Uterus (tissue), 3 donors: ENCODE measurements at regions not wholly inside any gene's neighbourhood (a gene's known extent, or its start where the extent isn't known, plus 50 kb on each side); places are given as distances from the start of the nearest gene placed in this dataset. TPM values are rescaled to one million over a fixed set of nuclear protein-coding genes. Genes with fewer than 3 reads are reported as not detected.

Source experiments
- DNase-seq, 2 donors: peaks; one replicate each; pipeline ENCODE4 v3.0.0-alpha.2; 2019 to 2020
- H3K27ac ChIP-seq, 2 donors: fragments of 200-600 bp; sonication (generic); 1 replicate in 1 of 2; 2 replicates in 1 of 2; pipeline ENCODE4 v1.5.1; 2016 to 2018
- H3K27me3 ChIP-seq, 2 donors: fragments of 200-600 bp; sonication (generic); one replicate each; pipeline ENCODE4 v1.5.1; 2018 to 2019; ENCODE audit warnings: control low read depth in 1 of 2
- H3K36me3 ChIP-seq, 2 donors: fragments of 200-600 bp; sonication (generic); one replicate each; pipeline ENCODE4 v1.5.1; 2019; ENCODE audit warnings: control low read depth in 1 of 2
- H3K4me1 ChIP-seq, 2 donors: fragments of 200-600 bp; sonication (generic); one replicate each; pipeline ENCODE4 v1.5.1; 2018 to 2019; ENCODE audit warnings: control low read depth in 1 of 2
- H3K4me3 ChIP-seq, 2 donors: fragments of 200-600 bp; sonication (generic); 1 replicate in 1 of 2; 2 replicates in 1 of 2; pipeline ENCODE4 v1.5.1; 2018 to 2019; ENCODE audit warnings: mild to moderate bottlenecking in 1 of 2
- H3K9me3 ChIP-seq, 2 donors: fragments of 200-600 bp; sonication (generic); one replicate each; pipeline ENCODE4 v1.5.1; 2019; ENCODE audit warnings: control low read depth in 1 of 2
- CTCF ChIP-seq, 4 experiments: fragments of 200-600 bp in 2 of 4; fragments of 450-650 bp in 2 of 4; sonication (generic) in 2 of 4; IDR thresholded peaks; one replicate each; pipeline ENCODE4 v1.5.1; 2016 to 2019; ENCODE audit warnings: antibody characterized with exemption in 4 of 4, mild to moderate bottlenecking in 2 of 4, moderate library complexity in 1 of 4
- POLR2A ChIP-seq, 2 donors: fragments of 450-650 bp; IDR thresholded peaks; one replicate each; pipeline ENCODE4 v1.6.1; 2016; ENCODE audit warnings: antibody characterized with exemption in 2 of 2, mild to moderate bottlenecking in 1 of 2, moderate library complexity in 1 of 2
- intact Hi-C: fragments of 100-400 bp; cut with DNase I; formaldehyde crosslinking; loops from one replicate; pipeline ENCODE4 v1.15.1; 2023; ENCODE audit warnings: low total_unique reads
- small RNA-seq: library from RNA; depleted of rRNA; stranded (forward); fragments of <200 nt; gene quantifications from one replicate; pipeline ENCODE3, GENCODE V24; 2016
- donor health status: DM: yes; HTN: yes; CAD: no.

- no peaks in the 10 kb centered on the region for H3K36me3 ChIP-seq
- no peaks in the 10 kb centered on the region for H3K9me3 ChIP-seq
- no peak for DNase-seq
- H3K4me3 ChIP-seq: no peak overlapping the region
- H3K4me1 ChIP-seq: no peaks in the 10 kb centered on the region
- no peaks in the 10 kb centered on the region for H3K27me3 ChIP-seq
- intact Hi-C loops: no loop called here
- H3K27ac ChIP-seq: no peak overlapping the region
- TF ChIP-seq POLR2A (IDR thresholded peaks at IDR 0.05) (no peak), CTCF (IDR thresholded peaks at IDR 0.05) (no peak)
Measured at GRCh38 chr7:21377545-21377944, 50.3 kb upstream of the SP4 start.

Small RNA genes lying in the stretch of these regions (small RNA-seq; reads per million reads assigned to genes)
- gene RN7SL542P: not detected
